BE2C (cell line): ENCODE measurements at regions not wholly inside any gene's neighbourhood (a gene's known extent, or its start where the extent isn't known, plus 50 kb on each side); places are given as distances from the start of the nearest gene placed in this dataset.

ENCODE experiments used
- DNase-seq: peaks from one replicate; pipeline ENCODE4 v3.0.0-alpha.2; 2020
- H3K27me3 ChIP-seq: fragments of 250-450 bp; sonication (Bioruptor Pico); 2 replicates; pipeline ENCODE4 v1.5.1; 2020; ENCODE audit warnings: mild to moderate bottlenecking
- H3K36me3 ChIP-seq: fragments of 250-450 bp; sonication (Bioruptor Pico); 2 replicates; pipeline ENCODE4 v1.5.1; 2020; ENCODE audit warnings: mild to moderate bottlenecking
- H3K4me1 ChIP-seq: fragments of 250-450 bp; sonication (Bioruptor Pico); 2 replicates; pipeline ENCODE4 v1.5.1; 2020
- H3K4me3 ChIP-seq: 2 replicates; pipeline ENCODE4 v1.5.1; 2011; ENCODE audit warnings: low read depth, low read length
- H3K9me3 ChIP-seq: fragments of 250-450 bp; sonication (Bioruptor Pico); 2 replicates; pipeline ENCODE4 v1.5.1; 2020
- TF ChIP-seq, protein P1 (sequence below): IDR thresholded peaks from 2 replicates; pipeline ENCODE4 v1.5.1; 2012; ENCODE audit warnings: mild to moderate bottlenecking, low read depth, low read length

DNA sequence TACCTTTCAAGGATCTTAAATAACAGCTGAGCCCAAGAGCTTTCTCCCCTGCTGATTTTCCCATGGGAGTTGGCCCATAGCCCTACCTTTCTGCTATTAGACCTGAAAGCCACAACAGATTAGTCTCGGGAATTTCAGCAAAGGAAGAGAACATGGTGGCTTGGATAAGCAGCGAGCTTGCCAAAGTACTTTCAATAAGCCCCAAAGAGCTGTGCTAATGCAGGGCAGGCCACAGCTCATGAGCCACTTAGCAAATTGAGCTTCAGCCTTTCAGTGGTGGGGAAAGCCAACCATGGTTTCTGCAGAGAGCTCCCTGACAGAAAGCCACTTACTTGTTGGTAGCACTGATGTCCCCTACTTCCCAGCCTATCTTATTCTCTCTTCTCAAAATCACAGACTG, 217.8 kb upstream of the IRX5 start:
- Histone ChIP-seq H3K4me1 (peaks cover 3% of the 10 kb centered on the region; the same call in 1 of the 2 replicates), H3K9me3 (no peaks in the 10 kb centered on the region), H3K4me3 (no peak overlapping the region), H3K27me3 (0 out of 2 replicates have a peak, but pooled peaks cover 3% of the 10 kb centered on the region), H3K36me3 (no peaks in the 10 kb centered on the region)
- TF ChIP-seq, protein P1, sequence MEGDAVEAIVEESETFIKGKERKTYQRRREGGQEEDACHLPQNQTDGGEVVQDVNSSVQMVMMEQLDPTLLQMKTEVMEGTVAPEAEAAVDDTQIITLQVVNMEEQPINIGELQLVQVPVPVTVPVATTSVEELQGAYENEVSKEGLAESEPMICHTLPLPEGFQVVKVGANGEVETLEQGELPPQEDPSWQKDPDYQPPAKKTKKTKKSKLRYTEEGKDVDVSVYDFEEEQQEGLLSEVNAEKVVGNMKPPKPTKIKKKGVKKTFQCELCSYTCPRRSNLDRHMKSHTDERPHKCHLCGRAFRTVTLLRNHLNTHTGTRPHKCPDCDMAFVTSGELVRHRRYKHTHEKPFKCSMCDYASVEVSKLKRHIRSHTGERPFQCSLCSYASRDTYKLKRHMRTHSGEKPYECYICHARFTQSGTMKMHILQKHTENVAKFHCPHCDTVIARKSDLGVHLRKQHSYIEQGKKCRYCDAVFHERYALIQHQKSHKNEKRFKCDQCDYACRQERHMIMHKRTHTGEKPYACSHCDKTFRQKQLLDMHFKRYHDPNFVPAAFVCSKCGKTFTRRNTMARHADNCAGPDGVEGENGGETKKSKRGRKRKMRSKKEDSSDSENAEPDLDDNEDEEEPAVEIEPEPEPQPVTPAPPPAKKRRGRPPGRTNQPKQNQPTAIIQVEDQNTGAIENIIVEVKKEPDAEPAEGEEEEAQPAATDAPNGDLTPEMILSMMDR, result no peak
- no peak for DNase-seq

DNA sequence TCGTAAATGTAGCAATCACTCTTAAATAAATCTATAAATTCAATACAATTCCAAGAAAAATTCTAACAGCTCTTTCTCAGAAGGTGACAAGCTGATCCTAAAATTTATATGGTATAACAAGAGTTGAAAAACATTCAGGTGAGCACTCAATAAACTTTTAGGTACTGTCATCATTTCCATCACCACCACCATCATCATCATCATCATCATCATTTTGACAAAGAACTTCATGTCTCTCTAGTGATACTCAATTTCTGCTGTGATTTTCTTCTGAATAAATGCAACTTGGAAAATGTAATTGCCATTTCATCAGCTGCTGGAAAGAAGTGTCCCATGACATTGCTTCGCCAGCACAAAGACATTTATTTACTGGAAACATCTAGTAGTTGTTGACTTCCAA, 222.9 kb upstream of the IRX5 start:
- TF ChIP-seq, protein P1, result no peak

DNA sequence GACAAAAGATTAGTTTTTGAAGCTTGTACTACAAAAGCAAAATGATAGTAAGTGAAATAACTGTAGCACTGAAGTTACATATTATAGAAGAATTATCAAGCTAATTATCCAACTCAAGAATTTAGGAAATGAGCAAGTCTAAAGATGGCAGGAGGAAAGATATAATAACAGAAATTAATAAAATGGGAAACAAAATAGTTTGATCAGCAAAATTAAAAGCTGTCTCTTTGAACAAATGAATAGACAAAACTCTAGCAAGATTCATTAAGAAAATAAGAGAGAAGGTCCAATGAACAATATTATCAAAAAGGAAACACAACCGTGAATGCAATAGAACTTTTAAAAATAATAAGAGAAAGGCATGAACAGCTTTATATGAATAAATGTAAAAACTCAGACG, 224.3 kb upstream of the IRX5 start:
- no peak for DNase-seq
- TF ChIP-seq, protein P1, result no peak
- H3K9me3 ChIP-seq, result no peaks in the 10 kb centered on the region; the same call in 1 of the 2 replicates
- no peaks in the 10 kb centered on the region for H3K36me3 ChIP-seq
- H3K4me1 ChIP-seq, result no peaks in the 10 kb centered on the region
- no peak overlapping the region for H3K4me3 ChIP-seq
- H3K27me3 ChIP-seq, result no peaks in the 10 kb centered on the region

More for the DNA sequence above, 222.9 kb upstream of the IRX5 start:
- no peak overlapping the region for H3K4me3 ChIP-seq
- H3K4me1 ChIP-seq, result peaks cover 3% of the 10 kb centered on the region; the same call in 1 of the 2 replicates
- H3K36me3 ChIP-seq, result no peaks in the 10 kb centered on the region
- H3K9me3 ChIP-seq, result no peaks in the 10 kb centered on the region
- no peak for DNase-seq
- no peaks in the 10 kb centered on the region for H3K27me3 ChIP-seq

DNA sequence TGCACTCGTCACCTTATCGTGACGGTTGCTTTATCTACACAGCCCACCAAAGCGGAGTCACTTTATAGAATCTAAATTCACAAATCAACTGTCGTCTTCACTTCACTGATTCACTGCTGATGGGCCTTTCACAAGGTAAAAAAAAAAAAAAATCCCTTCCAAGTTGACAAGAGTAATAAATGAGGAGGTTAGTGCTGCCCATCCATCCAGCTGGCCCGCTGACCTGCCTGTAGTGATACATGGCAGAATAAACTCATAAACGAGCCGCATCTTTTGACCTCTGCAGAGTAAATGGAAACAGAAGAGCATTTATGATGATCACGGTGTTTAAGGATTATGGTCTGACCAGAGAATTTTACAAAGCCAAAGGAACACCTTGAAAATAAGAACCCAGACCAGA, 227.3 kb upstream of the IRX5 start:
- Histone ChIP-seq H3K27me3 (no peaks in the 10 kb centered on the region; the same call in 1 of the 2 replicates), H3K4me1 (no peaks in the 10 kb centered on the region), H3K4me3 (no peak overlapping the region), H3K9me3 (no peaks in the 10 kb centered on the region; the same call in 1 of the 2 replicates), H3K36me3 (no peaks in the 10 kb centered on the region)
- TF ChIP-seq, protein P1, result no peak
- DNase-seq, result no peak

- H3K4me1 ChIP-seq, result no peaks in the 10 kb centered on the region
- no peaks in the 10 kb centered on the region; the same call in 1 of the 2 replicates for H3K9me3 ChIP-seq
- TF ChIP-seq, protein P1, result no peak
- no peak for DNase-seq
- H3K36me3 ChIP-seq, result no peaks in the 10 kb centered on the region
- no peak overlapping the region for H3K4me3 ChIP-seq
- H3K27me3 ChIP-seq, result no peaks in the 10 kb centered on the region; the same call in 1 of the 2 replicates
Measured at GRCh38 chr16:54699656-54700055, 231.0 kb upstream of the IRX5 start.

- Histone ChIP-seq H3K36me3 (no peaks in the 10 kb centered on the region), H3K27me3 (no peaks in the 10 kb centered on the region; the same call in 1 of the 2 replicates), H3K4me3 (no peak overlapping the region), H3K4me1 (no peaks in the 10 kb centered on the region), H3K9me3 (no peaks in the 10 kb centered on the region; the same call in 1 of the 2 replicates)
- TF ChIP-seq, protein P1, result no peak
- DNase-seq, result no peak
Measured at GRCh38 chr16:54697677-54698076, 233.0 kb upstream of the IRX5 start.
